ENCODE measurements at regions not wholly inside any gene's neighbourhood (a gene's known extent, or its start where the extent isn't known, plus 50 kb on each side); places are given as distances from the start of the nearest gene placed in this dataset.

DNA sequence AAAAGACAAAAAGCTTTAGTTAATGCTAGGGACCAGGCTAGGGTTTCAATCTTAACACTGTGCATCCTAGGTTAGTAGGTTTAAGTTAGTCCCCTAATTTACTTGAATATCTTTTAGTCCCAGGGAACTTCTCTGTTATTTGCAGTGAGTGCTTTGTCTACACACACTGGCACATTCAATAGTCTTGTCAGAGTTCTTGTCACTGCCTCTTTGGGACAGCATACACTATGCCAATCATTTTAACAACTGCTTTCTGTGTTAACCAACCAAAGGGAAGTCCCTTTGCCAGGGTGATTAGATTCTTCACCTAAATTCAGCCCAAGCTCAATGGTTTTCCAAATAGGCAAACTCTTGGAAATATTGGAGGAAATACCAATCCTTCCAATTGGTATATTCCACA, 221.8 kb upstream of the IGFBP7 start:
- H3K27me3 Mint-ChIP-seq (ENCODE audit: low read depth) = peaks cover 2% of the 10 kb centered on the region
- no peak overlapping the region for H3K27ac Mint-ChIP-seq (ENCODE audit: unreplicated experiment)
- TF ChIP-seq, protein P1, sequence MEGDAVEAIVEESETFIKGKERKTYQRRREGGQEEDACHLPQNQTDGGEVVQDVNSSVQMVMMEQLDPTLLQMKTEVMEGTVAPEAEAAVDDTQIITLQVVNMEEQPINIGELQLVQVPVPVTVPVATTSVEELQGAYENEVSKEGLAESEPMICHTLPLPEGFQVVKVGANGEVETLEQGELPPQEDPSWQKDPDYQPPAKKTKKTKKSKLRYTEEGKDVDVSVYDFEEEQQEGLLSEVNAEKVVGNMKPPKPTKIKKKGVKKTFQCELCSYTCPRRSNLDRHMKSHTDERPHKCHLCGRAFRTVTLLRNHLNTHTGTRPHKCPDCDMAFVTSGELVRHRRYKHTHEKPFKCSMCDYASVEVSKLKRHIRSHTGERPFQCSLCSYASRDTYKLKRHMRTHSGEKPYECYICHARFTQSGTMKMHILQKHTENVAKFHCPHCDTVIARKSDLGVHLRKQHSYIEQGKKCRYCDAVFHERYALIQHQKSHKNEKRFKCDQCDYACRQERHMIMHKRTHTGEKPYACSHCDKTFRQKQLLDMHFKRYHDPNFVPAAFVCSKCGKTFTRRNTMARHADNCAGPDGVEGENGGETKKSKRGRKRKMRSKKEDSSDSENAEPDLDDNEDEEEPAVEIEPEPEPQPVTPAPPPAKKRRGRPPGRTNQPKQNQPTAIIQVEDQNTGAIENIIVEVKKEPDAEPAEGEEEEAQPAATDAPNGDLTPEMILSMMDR (conservative IDR thresholded peaks at IDR 0.05) = no peak
- no peak overlapping the region for H3K4me3 Mint-ChIP-seq
- peaks cover 17% of the 10 kb centered on the region for H3K4me1 Mint-ChIP-seq
- H3K36me3 Mint-ChIP-seq (ENCODE audit: low read depth) = no peaks in the 10 kb centered on the region
- DNase-seq (ENCODE audit: low read depth, low spot score) = no peak
- H3K9me3 Mint-ChIP-seq = no peaks in the 10 kb centered on the region

DNA sequence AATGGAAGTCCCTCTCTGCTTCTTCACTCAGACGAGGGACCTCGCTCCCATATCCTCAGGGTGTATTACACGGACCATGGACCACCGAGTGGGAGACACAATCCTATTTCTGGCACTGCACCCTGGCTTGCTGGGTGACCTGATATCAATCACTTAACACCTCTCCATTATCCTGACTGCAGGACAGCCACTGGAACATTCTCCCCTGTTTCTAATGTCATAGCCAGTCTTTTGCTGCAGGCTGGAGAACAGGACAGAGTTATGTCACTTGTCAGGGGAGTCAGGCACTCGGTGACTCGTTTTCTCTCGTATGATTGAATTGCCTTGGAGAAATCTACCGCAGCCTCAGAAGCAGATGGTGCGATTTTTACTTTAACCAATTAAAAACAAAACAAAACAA, 219.1 kb upstream of the IGFBP7 start:
- no peaks in the 10 kb centered on the region for H3K9me3 Mint-ChIP-seq
- H3K4me3 Mint-ChIP-seq = no peak overlapping the region
- H3K36me3 Mint-ChIP-seq (ENCODE audit: low read depth) = no peaks in the 10 kb centered on the region
- H3K27ac Mint-ChIP-seq (ENCODE audit: unreplicated experiment) = no peak overlapping the region
- no peaks in the 10 kb centered on the region for H3K27me3 Mint-ChIP-seq (ENCODE audit: low read depth)
- DNase-seq (ENCODE audit: low read depth, low spot score) = no peak
- H3K4me1 Mint-ChIP-seq = peaks cover 17% of the 10 kb centered on the region
- TF ChIP-seq, protein P1 (conservative IDR thresholded peaks at IDR 0.05) = no peak

DNA sequence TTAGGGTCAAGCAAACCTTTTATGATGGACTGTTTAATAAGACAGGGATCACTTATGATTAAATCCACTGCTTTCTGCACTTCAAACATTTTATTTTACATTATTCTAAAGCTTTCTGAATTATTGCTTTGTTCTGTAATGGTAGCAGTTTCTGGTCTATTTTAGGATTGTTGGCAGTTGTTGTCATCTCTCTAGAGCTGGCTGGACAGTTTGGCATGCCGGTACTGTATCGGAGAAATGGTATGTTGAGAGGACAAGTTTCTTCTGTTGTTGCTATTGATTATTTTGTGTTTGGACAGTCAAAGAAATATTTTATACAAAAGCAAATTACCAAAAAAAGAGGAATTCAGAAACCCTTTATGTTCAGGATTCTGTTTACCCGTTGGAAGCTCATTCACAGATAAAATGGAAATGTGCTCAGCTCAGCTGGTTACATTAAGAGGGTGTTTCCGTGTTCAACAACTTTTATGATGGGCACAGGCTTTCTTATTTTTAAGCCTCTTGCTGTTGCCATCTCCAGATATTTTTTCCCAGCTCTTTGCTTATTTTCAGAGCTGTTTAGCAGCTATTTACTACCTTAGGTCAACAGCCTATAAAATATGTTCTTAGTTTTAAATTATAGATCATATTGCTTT, 214.6 kb upstream of the IGFBP7 start:
- DNase-seq (ENCODE audit: low read depth, low spot score) = no peak
- TF ChIP-seq, protein P1 (conservative IDR thresholded peaks at IDR 0.05) = no peak
- H3K9me3 Mint-ChIP-seq = no peaks in the 10 kb centered on the region
- H3K4me3 Mint-ChIP-seq = no peak overlapping the region
- no peaks in the 10 kb centered on the region for H3K27me3 Mint-ChIP-seq (ENCODE audit: low read depth)
- H3K4me1 Mint-ChIP-seq = peaks cover 17% of the 10 kb centered on the region
- H3K27ac Mint-ChIP-seq (ENCODE audit: unreplicated experiment) = no peak overlapping the region
- H3K36me3 Mint-ChIP-seq (ENCODE audit: low read depth) = no peaks in the 10 kb centered on the region

DNA sequence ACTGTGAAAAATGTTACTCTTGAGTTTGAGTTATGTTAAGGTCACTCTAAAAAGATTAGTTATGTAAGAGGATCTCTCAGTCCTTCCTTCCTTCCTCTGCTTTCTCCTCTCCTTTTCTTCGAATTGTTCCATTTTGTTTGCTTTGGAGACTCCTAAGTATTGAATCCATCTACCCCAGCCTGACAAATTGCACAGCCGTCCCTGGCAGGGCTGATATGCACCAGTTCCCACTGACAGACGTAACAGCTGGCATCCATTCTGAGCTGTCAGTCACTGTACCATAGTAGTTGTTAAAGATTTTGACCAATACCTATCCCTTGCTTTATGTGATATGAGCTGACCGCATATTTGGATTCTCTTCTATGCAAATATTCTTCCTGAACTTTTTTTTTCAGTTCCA, 210.7 kb upstream of the IGFBP7 start:
- TF ChIP-seq, protein P1 (conservative IDR thresholded peaks at IDR 0.05) = no peak
- Mint-ChIP-seq H3K36me3 (ENCODE audit: low read depth) (no peaks in the 10 kb centered on the region), H3K27me3 (ENCODE audit: low read depth) (no peaks in the 10 kb centered on the region), H3K9me3 (no peaks in the 10 kb centered on the region), H3K4me3 (no peak overlapping the region), H3K4me1 (peaks cover 13% of the 10 kb centered on the region), H3K27ac (ENCODE audit: unreplicated experiment) (no peak overlapping the region)
- DNase-seq (ENCODE audit: low read depth, low spot score) = no peak

DNA sequence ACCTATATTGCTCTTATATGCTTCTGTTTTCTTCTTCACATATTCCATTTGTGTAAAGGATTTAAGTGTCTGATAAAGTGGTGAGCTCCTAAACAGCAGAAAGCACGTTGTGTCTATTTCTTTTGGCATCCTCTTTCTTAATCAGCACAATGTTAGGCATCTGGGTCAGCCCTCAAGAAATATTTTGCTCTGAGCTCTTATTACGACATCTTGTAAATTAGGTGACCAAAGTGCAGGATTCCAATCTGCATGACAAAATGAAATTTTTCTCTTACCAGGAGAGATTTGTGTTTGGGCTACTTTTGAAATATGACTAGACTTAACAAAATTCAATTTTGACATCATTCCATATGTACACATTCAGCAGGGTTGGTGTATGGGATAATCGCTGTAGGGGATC, 210.0 kb upstream of the IGFBP7 start:
- no peak overlapping the region for H3K27ac Mint-ChIP-seq (ENCODE audit: unreplicated experiment)
- no peaks in the 10 kb centered on the region for H3K27me3 Mint-ChIP-seq (ENCODE audit: low read depth)
- no peak overlapping the region for H3K4me3 Mint-ChIP-seq
- DNase-seq (ENCODE audit: low read depth, low spot score) = no peak
- H3K36me3 Mint-ChIP-seq (ENCODE audit: low read depth) = no peaks in the 10 kb centered on the region
- TF ChIP-seq, protein P1 (conservative IDR thresholded peaks at IDR 0.05) = no peak
- peaks cover 13% of the 10 kb centered on the region for H3K4me1 Mint-ChIP-seq
- H3K9me3 Mint-ChIP-seq = no peaks in the 10 kb centered on the region

Measured in neural crest cell (in vitro differentiated cells).